22Rv1 (cell line): ENCODE measurements at regions not wholly inside any gene's neighbourhood (a gene's known extent, or its start where the extent isn't known, plus 50 kb on each side); places are given as distances from the start of the nearest gene placed in this dataset.

Experiments used
- CTCF ChIP-seq: fragments of 450-650 bp; IDR thresholded peaks from 2 replicates; pipeline ENCODE4 v1.5.1; 2017; ENCODE audit warnings: mild to moderate bottlenecking
- ZFX ChIP-seq: fragments of 450-650 bp; IDR thresholded peaks from 2 replicates; pipeline ENCODE4 v1.6.1; 2017; ENCODE audit warnings: antibody characterized with exemption, borderline replicate concordance

- TF ChIP-seq CTCF (no peak), ZFX (no peak)
Measured at GRCh38 chr2:123528996-123529707, 495.9 kb upstream of the CNTNAP5 start.
